ENCODE measurements at regions not wholly inside any gene's neighbourhood (a gene's known extent, or its start where the extent isn't known, plus 50 kb on each side); places are given as distances from the start of the nearest gene placed in this dataset.
A peak's percentile ranks its signal among the peaks of the same experiment; 100 is the strongest.

- peaks cover 18% of the 10 kb centered on the region for H3K4me1 ChIP-seq (ENCODE audit: low read depth)
- no peaks in the 10 kb centered on the region for H3K9me3 ChIP-seq (ENCODE audit: low read depth)
- H3K36me3 ChIP-seq, result no peaks in the 10 kb centered on the region
- no peak for TF ChIP-seq CTCF (IDR thresholded peaks at IDR 0.05; ENCODE audit: low read depth, low read length)
- DNase-seq (ENCODE audit: low read depth in 1 of 2, low spot score in 1 of 2), result no peak
- H3K27me3 ChIP-seq, result no peaks in the 10 kb centered on the region
- no peak overlapping the region for H3K4me3 ChIP-seq
- H3K27ac ChIP-seq, result peak overlapping the region; percentile 85
Measured at GRCh38 chr6:150667359-150667758, 67.7 kb downstream of the PLEKHG1 start.

- peak; percentile 43 for TF ChIP-seq CTCF (IDR thresholded peaks at IDR 0.05; ENCODE audit: low read depth, low read length)
- Histone ChIP-seq H3K36me3 (no peaks in the 10 kb centered on the region), H3K27ac (peak overlapping the region; percentile 85), H3K9me3 (ENCODE audit: low read depth) (no peaks in the 10 kb centered on the region), H3K27me3 (no peaks in the 10 kb centered on the region), H3K4me3 (no peak overlapping the region), H3K4me1 (ENCODE audit: low read depth) (peaks cover 18% of the 10 kb centered on the region)
- DNase-seq (ENCODE audit: low read depth in 1 of 2, low spot score in 1 of 2), result peak; percentile 93 to 94
Measured at GRCh38 chr6:150667977-150668716, 68.5 kb downstream of the PLEKHG1 start.

- no peaks in the 10 kb centered on the region for H3K36me3 ChIP-seq
- H3K4me3 ChIP-seq, result no peak overlapping the region
- peak in 1 of 2 donors; percentile 9 for DNase-seq (ENCODE audit: low read depth in 1 of 2, low spot score in 1 of 2)
- H3K9me3 ChIP-seq (ENCODE audit: low read depth), result no peaks in the 10 kb centered on the region
- peaks cover 18% of the 10 kb centered on the region for H3K4me1 ChIP-seq (ENCODE audit: low read depth)
- H3K27me3 ChIP-seq, result no peaks in the 10 kb centered on the region
- peak overlapping the region; percentile 85 for H3K27ac ChIP-seq
- no peak for TF ChIP-seq CTCF (IDR thresholded peaks at IDR 0.05; ENCODE audit: low read depth, low read length)
Measured at GRCh38 chr6:150668900-150669302, 69.2 kb downstream of the PLEKHG1 start.

- Histone ChIP-seq H3K27me3 (no peaks in the 10 kb centered on the region), H3K4me1 (ENCODE audit: low read depth) (peaks cover 18% of the 10 kb centered on the region), H3K36me3 (no peaks in the 10 kb centered on the region), H3K4me3 (no peak overlapping the region), H3K9me3 (ENCODE audit: low read depth) (no peaks in the 10 kb centered on the region), H3K27ac (no peak overlapping the region)
- DNase-seq (ENCODE audit: low read depth in 1 of 2, low spot score in 1 of 2), result no peak
- no peak for TF ChIP-seq CTCF (IDR thresholded peaks at IDR 0.05; ENCODE audit: low read depth, low read length)
Measured at GRCh38 chr6:150670311-150670710, 70.6 kb downstream of the PLEKHG1 start.

GRCh38 chr6:150672800-150673199 lies 73.1 kb downstream of the PLEKHG1 start:
- H3K9me3 ChIP-seq (ENCODE audit: low read depth), result no peaks in the 10 kb centered on the region
- DNase-seq (ENCODE audit: low read depth in 1 of 2, low spot score in 1 of 2), result no peak
- no peak overlapping the region for H3K4me3 ChIP-seq
- H3K4me1 ChIP-seq (ENCODE audit: low read depth), result peaks cover 13% of the 10 kb centered on the region
- H3K27ac ChIP-seq, result no peak overlapping the region
- TF ChIP-seq CTCF (IDR thresholded peaks at IDR 0.05; ENCODE audit: low read depth, low read length), result no peak
- H3K36me3 ChIP-seq, result no peaks in the 10 kb centered on the region
- H3K27me3 ChIP-seq, result no peaks in the 10 kb centered on the region

All from cardiac muscle cell (in vitro differentiated cells and primary cell).